GM18502 (cell line): ENCODE measurements at regions not wholly inside any gene's neighbourhood (a gene's known extent, or its start where the extent isn't known, plus 50 kb on each side); places are given as distances from the start of the nearest gene placed in this dataset.
"Not testable (repeated sequence)": the region's sequence is repeated elsewhere in the genome, so short reads cannot be mapped to it uniquely, and the experiment has no call there.

Experiments used
- ATAC-seq: cut with Tn5 transposase; IDR thresholded peaks from one replicate; pipeline ENCODE4 v1.9.1; 2021; ENCODE audit warnings: mild to moderate bottlenecking; ENCODE audit not compliant: unreplicated experiment, poor library complexity

DNA sequence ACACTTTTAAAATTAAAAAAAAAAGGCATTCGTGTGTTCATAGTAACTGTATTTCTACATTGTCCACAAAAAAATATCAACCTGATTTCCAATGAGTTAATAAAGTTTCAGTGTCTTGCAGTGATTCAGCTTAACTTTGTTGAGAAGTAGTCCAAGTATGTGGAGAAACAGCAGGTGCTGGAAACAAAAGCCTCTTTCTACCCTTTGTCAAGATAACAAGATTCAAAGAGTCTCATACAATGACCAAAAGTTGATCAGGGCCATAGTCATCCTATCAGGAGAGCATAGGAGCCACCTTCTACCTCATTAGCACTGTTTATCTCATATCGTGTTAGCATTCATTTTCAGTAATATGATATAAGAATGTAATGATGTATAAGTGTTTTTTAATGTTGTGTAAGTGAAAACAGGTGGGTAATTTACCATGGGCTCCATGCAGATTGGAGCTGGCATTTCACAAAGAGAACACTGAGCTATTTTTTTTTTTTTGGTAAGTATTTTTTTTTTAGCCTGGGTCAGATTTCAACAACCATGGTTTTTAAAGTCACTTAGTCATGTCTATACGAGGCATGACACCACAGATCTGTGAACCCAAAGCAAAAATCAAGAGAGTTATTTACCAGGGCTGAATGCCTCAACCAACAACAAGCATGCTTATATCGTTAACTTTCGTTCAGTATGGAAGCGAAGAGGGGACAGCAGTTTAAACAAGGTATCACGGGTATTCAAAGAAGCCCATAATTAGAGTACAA, 165.0 kb upstream of the ZNF521 start:
- ATAC-seq = no peak

DNA sequence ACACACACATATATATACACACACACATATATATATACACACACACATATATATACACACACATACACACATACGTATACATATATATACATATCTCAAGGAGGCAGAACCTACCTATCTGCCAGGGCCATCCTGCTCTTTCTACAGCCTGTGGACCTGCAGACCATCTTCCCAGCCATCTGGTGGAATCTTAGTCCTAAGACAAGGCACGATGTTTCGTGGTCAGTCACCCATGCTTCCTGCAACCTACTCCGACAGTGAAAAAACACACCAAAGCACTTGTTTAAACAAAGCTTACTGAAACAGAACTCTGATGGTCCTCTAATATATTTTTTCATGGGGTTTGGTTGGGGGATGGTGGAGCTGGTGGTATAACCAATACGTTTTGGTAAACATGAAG, 164.2 kb upstream of the ZNF521 start:
- no peak for ATAC-seq

DNA sequence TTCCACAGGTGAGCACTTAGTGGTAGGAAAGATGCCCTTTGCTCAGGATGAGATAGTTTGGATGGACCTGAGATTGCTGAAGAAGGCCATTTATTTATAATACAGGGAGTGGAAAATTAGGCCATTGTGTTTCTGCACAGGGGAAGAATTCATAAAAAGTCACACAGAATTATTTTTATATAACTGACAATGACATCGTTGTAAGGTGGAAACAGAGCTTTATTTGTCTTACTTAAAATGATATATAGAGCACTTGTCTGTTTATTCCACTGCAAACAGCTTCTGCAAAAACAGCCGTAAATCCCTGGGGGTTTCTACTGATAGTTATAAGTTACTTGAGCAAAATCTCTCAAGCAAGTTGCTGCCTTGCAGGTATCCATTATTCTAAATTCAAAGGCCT, 158.1 kb upstream of the ZNF521 start:
- ATAC-seq = no peak

DNA sequence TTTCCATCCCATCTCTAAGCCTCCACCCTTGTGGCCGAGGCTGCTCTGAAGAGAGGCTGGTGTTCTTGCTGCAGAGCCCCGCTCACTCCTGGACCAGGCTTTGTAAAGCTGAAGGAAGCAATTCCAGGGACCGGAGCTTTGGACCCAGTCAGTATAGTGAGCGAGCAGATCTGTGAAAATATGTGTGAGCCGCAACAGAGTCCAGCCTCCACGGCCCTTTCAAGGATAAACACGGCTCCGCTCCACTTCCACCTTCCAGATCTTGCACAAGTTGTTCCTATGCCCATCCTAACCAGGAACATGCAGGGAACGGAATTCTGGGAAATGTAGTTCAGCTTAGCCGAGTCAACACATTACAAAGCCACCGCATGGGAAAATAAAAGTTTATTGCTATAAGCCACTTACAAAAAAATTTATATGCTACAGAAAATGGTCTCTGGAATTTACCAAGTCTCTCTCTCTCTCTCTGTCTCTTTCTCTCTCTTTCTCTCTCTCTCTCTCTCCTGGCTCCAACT, 151.7 kb upstream of the ZNF521 start:
- ATAC-seq = no peak

DNA sequence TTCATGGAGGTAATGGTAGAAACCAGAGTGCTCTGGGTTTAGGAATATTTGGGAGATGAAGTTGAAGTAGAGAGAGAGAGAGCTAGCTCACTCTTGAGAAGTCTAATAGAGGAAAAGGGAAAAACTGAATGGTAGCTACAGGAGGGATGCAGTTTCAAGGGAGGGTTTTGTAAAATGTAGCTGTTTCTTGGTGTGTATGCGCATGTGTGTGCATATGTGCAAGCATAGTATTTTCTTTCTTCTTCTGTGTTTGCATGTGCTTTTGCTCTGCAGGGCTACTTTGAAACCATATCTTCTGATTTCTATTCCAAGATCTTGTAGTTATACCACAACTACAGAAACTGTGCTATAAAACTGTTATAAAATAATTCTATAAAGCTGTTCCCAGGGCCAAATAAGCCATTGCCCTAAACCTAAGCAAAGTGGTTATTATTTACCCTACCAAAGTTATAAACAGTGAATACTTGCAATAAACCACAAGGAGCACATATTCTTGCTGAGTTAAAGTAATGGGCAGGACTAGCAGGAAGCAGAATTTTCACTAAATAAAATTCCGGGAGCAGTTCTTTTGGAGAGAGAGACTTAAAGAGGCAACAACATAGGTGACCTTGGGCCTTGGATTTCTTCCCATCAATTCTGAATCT, 145.3 kb upstream of the ZNF521 start:
- ATAC-seq = no peak

DNA sequence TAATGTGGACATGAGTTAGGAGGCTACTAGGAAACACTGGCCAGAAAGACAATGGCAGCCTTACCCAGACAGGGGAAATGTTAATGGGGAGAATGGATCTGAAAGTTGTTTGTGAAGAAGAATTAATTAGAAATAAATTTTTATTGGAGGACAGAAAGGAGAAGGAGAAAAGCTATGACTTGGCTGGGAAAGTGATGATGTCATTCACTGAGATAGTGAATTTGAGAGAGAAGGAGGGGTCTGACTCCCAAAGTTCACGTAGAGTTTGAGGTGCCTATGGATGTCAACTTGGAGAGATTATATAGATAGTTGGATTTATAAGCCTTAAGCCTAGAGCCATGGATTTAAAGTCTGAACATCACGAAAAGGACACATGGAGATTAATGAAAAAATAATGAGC, 144.6 kb upstream of the ZNF521 start:
- ATAC-seq = no peak

DNA sequence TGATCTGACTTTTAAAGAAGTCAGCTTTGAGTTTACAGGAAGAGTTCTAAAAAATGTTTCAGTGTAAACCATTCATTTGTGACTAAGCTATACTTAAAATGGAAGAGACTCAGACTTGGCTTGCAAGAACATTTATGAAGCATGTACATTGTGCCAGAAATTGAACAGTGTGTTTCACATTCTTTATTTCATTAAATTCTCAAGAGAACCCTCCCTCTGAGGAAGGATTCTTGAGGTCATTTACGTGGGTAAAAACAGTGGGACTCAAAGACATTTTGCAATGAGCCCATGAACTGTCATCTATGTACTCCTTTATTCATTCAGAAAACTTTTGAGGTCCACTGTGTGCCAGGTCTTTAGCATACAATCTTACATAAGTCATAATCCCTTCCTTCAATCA, 143.6 kb upstream of the ZNF521 start:
- no peak for ATAC-seq

DNA sequence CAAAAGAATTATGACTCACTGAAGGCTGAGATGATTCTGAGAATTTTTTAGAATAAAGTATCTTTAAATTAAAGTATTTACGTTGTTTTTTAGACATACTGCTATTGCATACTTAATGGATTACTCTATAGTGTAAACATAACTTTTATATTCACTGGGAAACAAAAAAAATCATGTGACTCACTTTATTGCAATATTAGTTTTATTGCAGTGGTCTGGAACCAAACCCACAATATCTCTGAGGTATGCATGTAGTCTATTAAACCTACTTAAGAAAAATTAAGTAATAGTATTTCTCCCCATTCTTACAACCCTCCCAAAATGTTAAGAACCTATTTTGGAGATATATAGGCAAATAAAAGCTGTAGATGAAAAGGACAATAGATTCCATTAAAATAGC, 142.9 kb upstream of the ZNF521 start:
- no peak for ATAC-seq

DNA sequence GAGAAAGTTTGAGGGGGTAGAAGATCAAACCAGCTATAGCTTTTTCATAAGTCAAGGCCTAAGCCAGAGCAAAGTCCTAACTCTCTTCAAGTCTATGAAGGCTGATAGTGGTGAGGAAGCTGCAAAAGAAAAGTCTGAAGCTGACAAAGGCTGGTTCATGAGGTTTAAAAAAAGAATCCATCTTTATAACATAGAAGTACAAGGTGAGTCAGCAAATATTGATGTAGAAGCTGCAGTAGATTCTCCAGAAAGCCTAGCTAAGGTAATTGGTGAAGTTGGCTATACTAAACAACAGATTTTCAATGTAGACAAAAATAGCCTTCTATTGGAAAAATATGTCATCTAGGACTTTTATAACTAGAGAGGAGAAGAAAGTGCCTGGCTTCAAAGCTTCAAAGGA, 141.4 kb upstream of the ZNF521 start:
- no peak for ATAC-seq

DNA sequence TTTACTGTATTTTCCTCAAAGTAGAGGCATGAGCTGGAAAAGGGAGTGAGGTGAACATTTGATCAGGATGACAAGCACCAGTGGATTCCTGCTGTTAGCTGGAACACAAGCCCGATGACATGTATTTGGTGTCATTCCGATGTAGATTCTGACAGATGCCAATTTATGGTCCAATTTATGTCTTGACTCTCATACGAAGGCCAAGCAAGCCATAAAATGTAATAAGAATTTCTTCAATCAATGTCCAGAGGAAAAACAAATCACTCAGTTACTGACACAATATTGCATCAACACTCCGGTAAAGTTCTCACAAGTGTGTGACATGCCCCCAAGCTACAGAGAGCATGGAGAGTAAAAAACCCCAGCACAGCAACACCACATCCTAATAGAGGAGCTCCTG, 138.3 kb upstream of the ZNF521 start:
- no peak for ATAC-seq

DNA sequence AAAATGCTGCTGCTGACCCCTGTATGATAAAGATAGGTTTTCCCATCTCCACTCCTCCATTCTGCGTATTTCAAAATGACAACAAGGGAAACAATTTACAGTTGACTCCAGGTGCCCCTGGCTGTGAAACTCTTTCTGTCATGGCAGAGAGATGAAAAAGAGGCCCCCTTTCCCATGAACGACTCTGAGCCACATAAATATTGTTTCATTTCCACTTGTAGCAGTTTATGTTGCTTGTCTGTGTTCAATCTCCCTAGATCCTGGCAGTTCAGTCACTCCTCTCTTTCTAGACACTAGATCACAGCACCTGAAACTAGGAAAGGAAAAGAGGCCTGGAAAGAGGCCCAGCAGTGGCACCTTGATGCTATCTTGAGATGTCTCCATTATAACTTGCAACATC, 121.0 kb upstream of the ZNF521 start:
- no peak for ATAC-seq

DNA sequence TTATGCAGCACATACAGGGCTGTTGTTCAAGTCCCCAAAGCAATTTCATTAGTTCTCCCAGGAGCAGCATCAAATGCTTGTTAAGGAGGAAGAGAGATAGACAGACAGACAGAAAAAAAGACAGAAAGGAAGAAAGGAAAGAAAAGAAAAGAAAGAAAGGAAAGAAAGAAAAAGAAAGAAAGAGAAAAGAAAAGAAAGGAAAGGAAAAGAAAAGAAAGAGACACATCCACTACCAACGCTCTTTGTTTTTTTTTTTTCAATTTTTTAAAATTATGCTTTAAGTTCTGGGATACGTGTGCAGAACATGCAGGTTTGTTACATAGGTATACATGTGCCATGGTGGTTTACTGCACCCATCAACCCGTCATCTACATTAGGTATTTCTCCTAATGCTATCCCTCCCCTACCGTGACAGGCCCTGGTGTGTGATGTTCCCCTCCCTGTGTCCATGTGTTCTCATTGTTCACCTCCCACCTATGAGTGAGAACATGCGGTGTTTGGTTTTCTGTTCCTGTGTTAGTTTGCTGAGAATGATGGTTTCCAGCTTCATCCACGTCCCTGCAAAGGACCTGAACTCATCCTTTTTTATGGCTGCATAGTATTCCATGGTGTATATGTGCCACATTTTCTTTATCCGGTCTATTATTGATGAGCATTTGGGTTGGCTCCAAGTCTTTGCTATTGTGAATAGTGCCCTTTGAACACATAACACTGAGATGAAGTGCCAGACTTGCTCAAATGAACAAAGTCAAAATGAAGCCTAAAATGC, 119.0 kb upstream of the ZNF521 start:
- not testable (repeated sequence) for ATAC-seq

DNA sequence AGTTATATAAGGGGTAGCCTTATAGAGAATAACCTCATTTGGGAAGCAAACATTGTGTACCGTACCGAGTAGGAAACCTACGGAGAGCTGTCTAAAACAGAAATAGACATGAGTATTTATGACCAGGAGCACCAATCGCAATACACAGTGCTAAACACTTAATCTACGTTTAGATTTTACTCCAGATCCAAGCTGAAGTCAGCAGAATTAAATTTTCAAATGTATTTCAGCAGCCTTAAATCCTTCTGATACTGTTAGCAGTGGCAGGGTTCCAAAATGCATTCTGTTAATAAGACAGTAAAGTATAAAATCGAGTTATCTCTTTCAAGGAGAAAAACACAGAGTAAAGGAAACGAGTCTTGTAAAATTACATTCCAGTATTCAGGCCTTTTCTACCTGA, 118.1 kb upstream of the ZNF521 start:
- ATAC-seq = no peak

DNA sequence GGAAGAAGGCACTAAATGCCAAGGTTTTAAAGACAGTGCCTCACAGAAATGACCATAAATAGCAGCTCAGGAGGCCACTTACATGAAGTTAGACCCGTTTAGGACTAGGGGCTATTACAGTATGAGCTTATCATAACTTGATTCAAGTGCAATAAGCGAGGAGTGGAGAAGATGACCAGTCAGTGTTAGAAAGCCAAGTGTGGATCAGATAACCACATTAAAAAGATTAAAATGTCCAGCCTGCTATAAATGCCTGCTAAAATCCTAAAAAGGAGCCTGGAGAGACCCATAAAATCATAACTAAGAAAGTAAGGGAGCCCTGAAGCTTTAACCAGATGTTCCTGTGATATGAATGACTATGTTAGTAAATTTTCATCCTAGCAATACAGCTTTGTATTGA, 117.5 kb upstream of the ZNF521 start:
- no peak for ATAC-seq

DNA sequence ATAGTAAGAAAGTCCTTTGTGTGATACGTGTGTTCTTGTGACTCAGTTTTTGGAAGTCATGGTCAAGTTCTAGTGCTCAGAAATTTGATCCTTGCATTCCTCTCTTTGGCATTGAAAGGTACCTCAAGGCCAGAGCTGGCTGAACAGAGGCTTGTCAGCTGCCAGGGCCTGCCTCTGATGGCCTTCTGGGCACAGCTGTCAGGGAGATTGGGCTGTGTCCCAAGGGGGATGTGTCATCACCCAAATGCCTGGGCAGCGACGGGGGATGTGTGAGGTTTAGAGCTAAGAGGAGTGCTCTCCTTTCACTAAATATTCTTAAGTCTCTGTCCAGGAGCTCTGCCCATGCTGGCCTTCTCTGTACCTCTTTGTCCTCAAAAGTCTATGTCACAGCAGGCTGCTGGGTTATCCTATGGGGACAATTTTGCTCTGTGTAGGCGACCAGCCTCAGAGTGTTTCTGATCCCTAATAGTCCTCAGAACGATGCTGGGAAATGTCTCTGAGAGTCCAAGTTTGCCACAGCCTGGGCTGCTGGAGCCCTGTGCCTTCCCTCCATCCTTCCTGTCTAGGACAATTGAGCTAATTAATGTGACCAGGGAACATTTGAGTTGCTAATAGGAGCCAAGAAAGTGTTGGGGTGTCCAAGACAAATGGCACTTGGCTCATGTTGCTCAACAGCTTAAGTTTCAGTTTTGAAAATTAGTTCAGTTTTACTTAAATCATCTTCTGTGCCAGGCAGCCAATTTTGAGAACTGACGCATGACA, 115.4 kb upstream of the ZNF521 start:
- no peak for ATAC-seq

DNA sequence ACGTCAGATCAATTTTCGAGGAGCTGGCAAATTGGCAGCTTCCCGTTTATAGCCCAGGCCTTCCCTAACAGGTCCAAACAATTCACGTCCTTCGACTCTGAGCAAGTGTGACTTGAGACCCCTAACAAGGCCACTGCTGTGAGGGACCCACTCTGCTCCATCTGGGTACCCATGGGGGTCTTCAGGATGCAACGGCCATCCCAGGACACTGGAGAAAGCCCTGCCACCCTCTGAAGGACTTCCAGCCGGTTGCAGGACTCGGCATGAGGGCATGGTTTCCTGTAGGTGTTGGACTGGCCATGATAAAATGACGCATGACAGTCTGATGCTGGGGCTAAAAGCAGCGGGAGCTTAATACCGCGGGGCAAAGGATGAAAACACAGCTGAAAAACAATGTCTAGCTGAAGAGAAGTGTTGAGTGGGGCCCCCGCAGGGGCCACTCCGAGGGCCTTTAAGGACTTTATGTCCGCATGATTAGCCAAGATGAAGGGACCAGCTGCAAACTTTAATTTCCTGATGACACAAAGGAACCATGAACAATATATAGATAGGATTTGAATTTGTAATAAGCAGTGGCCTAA, 113.3 kb upstream of the ZNF521 start:
- no peak for ATAC-seq

DNA sequence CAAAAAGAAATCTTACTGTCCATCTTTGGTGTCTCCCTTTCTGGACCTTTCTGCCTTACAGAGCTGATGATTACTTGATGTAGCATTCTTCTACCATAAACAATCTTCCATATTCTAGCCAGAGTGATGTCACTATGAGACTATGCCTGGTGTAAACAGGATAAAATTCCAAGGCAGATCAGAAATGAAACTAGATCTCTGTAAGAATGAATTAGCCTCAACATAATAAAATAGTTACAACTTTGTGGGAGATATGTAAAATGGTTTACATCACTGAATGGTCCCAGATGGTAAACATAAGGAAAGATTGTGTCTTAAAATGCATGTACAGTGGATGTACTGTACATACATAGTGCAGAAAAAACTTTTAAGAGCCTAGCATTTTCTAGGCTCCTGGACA, 112.3 kb upstream of the ZNF521 start:
- no peak for ATAC-seq

DNA sequence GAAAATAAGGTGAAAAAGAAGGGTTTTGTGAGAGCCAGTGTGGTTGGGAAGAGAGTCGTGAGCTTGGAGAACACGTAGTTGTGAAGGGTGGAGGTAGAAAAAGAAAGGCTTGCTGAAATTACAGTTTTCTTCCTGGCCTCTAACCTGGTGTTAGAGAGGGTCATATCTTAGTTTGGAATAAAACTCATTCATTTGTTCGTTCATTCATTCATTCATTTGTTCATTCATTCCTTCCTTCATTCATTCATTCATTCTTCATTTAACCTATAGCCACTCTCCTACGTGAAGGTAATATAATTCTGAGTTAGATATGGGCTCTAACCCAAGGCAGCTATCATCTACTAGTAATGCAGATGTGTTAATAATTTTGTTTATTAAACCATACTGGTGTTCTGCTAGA, 111.8 kb upstream of the ZNF521 start:
- ATAC-seq = no peak

DNA sequence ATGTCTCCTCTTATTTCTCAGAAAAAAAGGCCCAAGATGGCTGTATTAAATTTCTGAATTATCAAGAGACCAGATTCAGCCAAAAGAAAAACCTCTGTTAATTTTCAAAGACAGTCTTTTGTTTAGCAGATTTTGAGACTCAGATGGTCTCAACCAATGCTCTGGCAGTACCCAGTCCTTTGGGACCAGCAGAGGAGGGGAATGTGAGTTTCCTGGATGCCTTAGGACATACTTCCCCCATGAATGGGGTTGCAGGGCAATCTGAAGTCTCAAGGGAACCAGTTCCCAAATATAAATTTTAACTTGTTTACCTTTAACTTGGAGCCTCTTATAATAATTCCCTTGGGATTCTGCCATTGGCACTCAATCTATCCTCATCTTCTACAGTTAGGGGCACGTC, 107.8 kb upstream of the ZNF521 start:
- ATAC-seq = no peak

DNA sequence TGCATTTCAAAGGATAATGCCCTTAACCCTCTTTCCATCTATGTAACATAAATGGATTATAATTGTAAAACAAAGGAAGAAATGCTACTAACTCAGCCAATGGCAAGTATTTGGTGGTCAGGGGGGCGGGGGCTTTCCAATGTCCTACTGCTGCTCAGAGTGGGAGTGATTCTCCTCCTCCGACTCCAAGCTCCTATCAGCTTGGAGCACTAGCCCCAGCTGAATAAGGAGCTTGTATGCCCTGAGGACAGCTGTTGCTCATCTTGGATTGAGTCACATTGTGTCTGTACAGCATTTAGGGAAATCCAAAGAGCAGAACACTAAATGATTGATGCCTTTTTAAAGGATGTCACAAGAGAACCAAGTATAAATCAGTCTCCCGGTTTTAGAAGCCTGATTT, 105.6 kb upstream of the ZNF521 start:
- no peak for ATAC-seq
